ENCODE measurements at regions not wholly inside any gene's neighbourhood (a gene's known extent, or its start where the extent isn't known, plus 50 kb on each side); places are given as distances from the start of the nearest gene placed in this dataset.

DNA sequence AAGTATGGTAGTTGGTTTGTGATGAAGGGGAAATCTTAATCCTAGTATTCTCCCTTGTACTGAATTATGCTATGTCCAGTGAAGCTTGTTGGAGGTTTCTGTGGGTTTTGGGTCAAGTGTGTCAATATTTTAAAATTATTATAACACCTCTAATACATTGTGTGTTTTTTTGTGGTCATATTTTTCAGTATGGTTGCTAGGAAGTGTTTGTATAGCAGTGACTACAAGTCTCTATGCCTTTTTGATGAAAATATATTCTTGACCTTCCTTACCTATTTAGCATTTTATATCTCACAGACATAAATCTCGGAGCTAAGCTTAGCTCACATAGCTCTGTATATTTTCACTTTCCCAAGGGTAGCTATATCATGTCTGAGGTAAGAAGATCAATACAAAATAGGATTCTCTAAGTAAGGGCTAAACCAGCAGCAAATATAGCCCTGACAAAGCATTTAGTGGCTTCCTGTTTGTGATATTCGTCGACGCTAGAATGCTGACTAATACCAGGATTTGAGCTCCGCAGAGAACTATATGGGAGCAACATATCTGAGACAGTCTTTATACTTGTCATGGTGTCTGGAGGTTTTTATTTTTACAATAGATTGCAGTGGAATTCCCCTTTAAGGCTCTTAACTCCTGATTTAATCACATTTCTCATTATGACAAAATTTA lies 82.3 kb downstream of the MACIR start:
- Histone ChIP-seq H3K4me1 (ENCODE audit: control insufficient read depth, extremely low read depth, insufficient read depth, low read length) (peaks cover 5% of the 10 kb centered on the region), H3K9me3 (replicated peaks; ENCODE audit: control insufficient read depth, insufficient read depth, low read length) (no peaks in the 10 kb centered on the region), H3K4me3 (replicated peaks in 1 of 3; ENCODE audit: insufficient read depth in 1 of 3, low read depth in 1 of 3, low read length in 3 of 3) (no peak overlapping the region), H3K9me1 (replicated peaks; ENCODE audit: control insufficient read depth, extremely low read depth, insufficient read depth, low read length) (no peaks in the 10 kb centered on the region), H3K27ac (ENCODE audit: insufficient read depth, low read depth, low read length) (no peak overlapping the region), H3K79me2 (ENCODE audit: control insufficient read depth, insufficient read depth, low read length) (no peaks in the 10 kb centered on the region), H2AFZ (ENCODE audit: low read depth, low read length) (peak overlapping the region; percentile 88), H4K20me1 (replicated peaks; ENCODE audit: control insufficient read depth, extremely low read depth, insufficient read depth, low read length) (no peaks in the 10 kb centered on the region), H3K36me3 (ENCODE audit: control insufficient read depth in 2 of 2, extremely low read depth in 1 of 2, insufficient read depth in 2 of 2, low read length in 2 of 2) (no peaks in the 10 kb centered on the region), H3K9ac (replicated peaks; ENCODE audit: extremely low read depth, insufficient read depth, low read length) (no peak overlapping the region), H3K27me3 (ENCODE audit: control insufficient read depth in 2 of 2, insufficient read depth in 2 of 2, low read length in 2 of 2) (no peaks in the 10 kb centered on the region), H3K4me2 (ENCODE audit: insufficient read depth, low read length) (peak overlapping the region; percentile 51)
- dilution Hi-C loops (cut with MboI; ENCODE audit: extremely low pct_ligation_motif_present, low sequenced_read_pairs): no loop called here
- peak; percentile 24 for DNase-seq (ENCODE audit: low read depth, low spot score)
- TF ChIP-seq MYC (IDR thresholded peaks at IDR 0.05; ENCODE audit: low read depth, low read length) (no peak), EZH2 (IDR thresholded peaks at IDR 0.05; ENCODE audit: borderline replicate concordance, low read depth, low read length, severe bottlenecking) (no peak), FOS (IDR thresholded peaks at IDR 0.05; ENCODE audit: borderline replicate concordance, insufficient read depth, low read length) (no peak), JUN (IDR thresholded peaks at IDR 0.05; ENCODE audit: borderline replicate concordance, insufficient read depth, insufficient read length, low read depth) (no peak), POLR2AphosphoS5 (IDR thresholded peaks at IDR 0.05; ENCODE audit: insufficient read depth, low read depth, low read length) (no peak), POLR2A (IDR thresholded peaks at IDR 0.05; ENCODE audit: low read depth, low read length) (no peak), GATA2 (IDR thresholded peaks at IDR 0.05; ENCODE audit: insufficient read depth, insufficient read length, low read depth, low read length) (no peak)
- TF ChIP-seq, protein P1, sequence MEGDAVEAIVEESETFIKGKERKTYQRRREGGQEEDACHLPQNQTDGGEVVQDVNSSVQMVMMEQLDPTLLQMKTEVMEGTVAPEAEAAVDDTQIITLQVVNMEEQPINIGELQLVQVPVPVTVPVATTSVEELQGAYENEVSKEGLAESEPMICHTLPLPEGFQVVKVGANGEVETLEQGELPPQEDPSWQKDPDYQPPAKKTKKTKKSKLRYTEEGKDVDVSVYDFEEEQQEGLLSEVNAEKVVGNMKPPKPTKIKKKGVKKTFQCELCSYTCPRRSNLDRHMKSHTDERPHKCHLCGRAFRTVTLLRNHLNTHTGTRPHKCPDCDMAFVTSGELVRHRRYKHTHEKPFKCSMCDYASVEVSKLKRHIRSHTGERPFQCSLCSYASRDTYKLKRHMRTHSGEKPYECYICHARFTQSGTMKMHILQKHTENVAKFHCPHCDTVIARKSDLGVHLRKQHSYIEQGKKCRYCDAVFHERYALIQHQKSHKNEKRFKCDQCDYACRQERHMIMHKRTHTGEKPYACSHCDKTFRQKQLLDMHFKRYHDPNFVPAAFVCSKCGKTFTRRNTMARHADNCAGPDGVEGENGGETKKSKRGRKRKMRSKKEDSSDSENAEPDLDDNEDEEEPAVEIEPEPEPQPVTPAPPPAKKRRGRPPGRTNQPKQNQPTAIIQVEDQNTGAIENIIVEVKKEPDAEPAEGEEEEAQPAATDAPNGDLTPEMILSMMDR (IDR thresholded peaks at IDR 0.05; ENCODE audit: extremely low read depth in 1 of 2, insufficient read depth in 1 of 2, low read depth in 1 of 2, low read length in 2 of 2): no peak
- TF ChIP-seq, protein P2, sequence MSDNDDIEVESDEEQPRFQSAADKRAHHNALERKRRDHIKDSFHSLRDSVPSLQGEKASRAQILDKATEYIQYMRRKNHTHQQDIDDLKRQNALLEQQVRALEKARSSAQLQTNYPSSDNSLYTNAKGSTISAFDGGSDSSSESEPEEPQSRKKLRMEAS (IDR thresholded peaks at IDR 0.05; ENCODE audit: insufficient read depth, insufficient read length): no peak
- ChIA-PET CTCF (interaction anchor here (1.2 to 1.8 kb wide), 3 partner anchors 15 to 108 kb away, joined by 4 to 8 read pairs (median 4); no protein-coding TSS in a partner anchor), POLR2A (no interaction called here)
- peak; percentile 50 for FAIRE-seq
- no TSS peak for BruUV-seq (replicated peaks)
- intact Hi-C loops (cut with micrococcal nuclease): no loop called here

Data from endothelial cell of umbilical vein (primary cell).